Uterus (tissue), 3 donors: ENCODE measurements at regions not wholly inside any gene's neighbourhood (a gene's known extent, or its start where the extent isn't known, plus 50 kb on each side); places are given as distances from the start of the nearest gene placed in this dataset.

Source experiments
- DNase-seq, 2 donors: peaks; one replicate each; pipeline ENCODE4 v3.0.0-alpha.2; 2019 to 2020
- H3K27ac ChIP-seq, 2 donors: fragments of 200-600 bp; sonication (generic); 1 replicate in 1 of 2; 2 replicates in 1 of 2; pipeline ENCODE4 v1.5.1; 2016 to 2018
- H3K27me3 ChIP-seq, 2 donors: fragments of 200-600 bp; sonication (generic); one replicate each; pipeline ENCODE4 v1.5.1; 2018 to 2019; ENCODE audit warnings: control low read depth in 1 of 2
- H3K36me3 ChIP-seq, 2 donors: fragments of 200-600 bp; sonication (generic); one replicate each; pipeline ENCODE4 v1.5.1; 2019; ENCODE audit warnings: control low read depth in 1 of 2
- H3K4me1 ChIP-seq, 2 donors: fragments of 200-600 bp; sonication (generic); one replicate each; pipeline ENCODE4 v1.5.1; 2018 to 2019; ENCODE audit warnings: control low read depth in 1 of 2
- H3K4me3 ChIP-seq, 2 donors: fragments of 200-600 bp; sonication (generic); 1 replicate in 1 of 2; 2 replicates in 1 of 2; pipeline ENCODE4 v1.5.1; 2018 to 2019; ENCODE audit warnings: mild to moderate bottlenecking in 1 of 2
- H3K9me3 ChIP-seq, 2 donors: fragments of 200-600 bp; sonication (generic); one replicate each; pipeline ENCODE4 v1.5.1; 2019; ENCODE audit warnings: control low read depth in 1 of 2
- CTCF ChIP-seq, 4 experiments: fragments of 200-600 bp in 2 of 4; fragments of 450-650 bp in 2 of 4; sonication (generic) in 2 of 4; IDR thresholded peaks; one replicate each; pipeline ENCODE4 v1.5.1; 2016 to 2019; ENCODE audit warnings: antibody characterized with exemption in 4 of 4, mild to moderate bottlenecking in 2 of 4, moderate library complexity in 1 of 4
- POLR2A ChIP-seq, 2 donors: fragments of 450-650 bp; IDR thresholded peaks; one replicate each; pipeline ENCODE4 v1.6.1; 2016; ENCODE audit warnings: antibody characterized with exemption in 2 of 2, mild to moderate bottlenecking in 1 of 2, moderate library complexity in 1 of 2
- intact Hi-C: fragments of 100-400 bp; cut with DNase I; formaldehyde crosslinking; loops from one replicate; pipeline ENCODE4 v1.15.1; 2023; ENCODE audit warnings: low total_unique reads
- donor health status: DM: yes; HTN: yes; CAD: no.

- no peaks in the 10 kb centered on the region for H3K36me3 ChIP-seq
- H3K4me3 ChIP-seq: no peak overlapping the region
- DNase-seq: no peak
- no peaks in the 10 kb centered on the region for H3K9me3 ChIP-seq
- TF ChIP-seq POLR2A (IDR thresholded peaks at IDR 0.05): no peak
- TF ChIP-seq CTCF (IDR thresholded peaks at IDR 0.05): no peak
- H3K4me1 ChIP-seq: no peaks in the 10 kb centered on the region
- intact Hi-C loops: no loop called here
- no peaks in the 10 kb centered on the region for H3K27me3 ChIP-seq
- H3K27ac ChIP-seq: no peak overlapping the region
Observed at GRCh38 chr5:61600945-61601511, 269.0 kb downstream of the ZSWIM6 start.

- intact Hi-C loops: no loop called here
- TF ChIP-seq CTCF (IDR thresholded peaks at IDR 0.05): no peak
- TF ChIP-seq POLR2A (IDR thresholded peaks at IDR 0.05): no peak
- no peaks in the 10 kb centered on the region for H3K36me3 ChIP-seq
- no peak for DNase-seq
- H3K9me3 ChIP-seq: no peaks in the 10 kb centered on the region
- no peak overlapping the region for H3K27ac ChIP-seq
- H3K4me3 ChIP-seq: no peak overlapping the region
- no peaks in the 10 kb centered on the region for H3K27me3 ChIP-seq
- H3K4me1 ChIP-seq: no peaks in the 10 kb centered on the region
Observed at GRCh38 chr5:61603211-61603908, 271.3 kb downstream of the ZSWIM6 start.

GRCh38 chr5:61604076-61605025 lies 272.3 kb downstream of the ZSWIM6 start:
- DNase-seq: no peak
- no peaks in the 10 kb centered on the region for H3K9me3 ChIP-seq
- no peaks in the 10 kb centered on the region for H3K4me1 ChIP-seq
- H3K27me3 ChIP-seq: no peaks in the 10 kb centered on the region
- no peak overlapping the region for H3K4me3 ChIP-seq
- TF ChIP-seq POLR2A (IDR thresholded peaks at IDR 0.05) (no peak), CTCF (IDR thresholded peaks at IDR 0.05) (no peak)
- H3K36me3 ChIP-seq: no peaks in the 10 kb centered on the region
- intact Hi-C loops: no loop called here
- no peak overlapping the region for H3K27ac ChIP-seq

- no peaks in the 10 kb centered on the region for H3K36me3 ChIP-seq
Observed at GRCh38 chr5:61609840-61610677, 278.0 kb downstream of the ZSWIM6 start.

More at GRCh38 chr5:61609840-61610677, 278.0 kb downstream of the ZSWIM6 start:
- H3K4me1 ChIP-seq: no peaks in the 10 kb centered on the region
- no peak overlapping the region for H3K27ac ChIP-seq
- H3K27me3 ChIP-seq: no peaks in the 10 kb centered on the region
- no peak for DNase-seq
- intact Hi-C loops: no loop called here
- no peak overlapping the region for H3K4me3 ChIP-seq
- no peaks in the 10 kb centered on the region for H3K9me3 ChIP-seq
- TF ChIP-seq CTCF (IDR thresholded peaks at IDR 0.05): no peak
- no peak for TF ChIP-seq POLR2A (IDR thresholded peaks at IDR 0.05)
